ENCODE measurements at regions not wholly inside any gene's neighbourhood (a gene's known extent, or its start where the extent isn't known, plus 50 kb on each side); places are given as distances from the start of the nearest gene placed in this dataset.

GRCh38 chr7:68663392-68663791, 934.9 kb upstream of the AUTS2 start:
- TF ChIP-seq, protein P1, sequence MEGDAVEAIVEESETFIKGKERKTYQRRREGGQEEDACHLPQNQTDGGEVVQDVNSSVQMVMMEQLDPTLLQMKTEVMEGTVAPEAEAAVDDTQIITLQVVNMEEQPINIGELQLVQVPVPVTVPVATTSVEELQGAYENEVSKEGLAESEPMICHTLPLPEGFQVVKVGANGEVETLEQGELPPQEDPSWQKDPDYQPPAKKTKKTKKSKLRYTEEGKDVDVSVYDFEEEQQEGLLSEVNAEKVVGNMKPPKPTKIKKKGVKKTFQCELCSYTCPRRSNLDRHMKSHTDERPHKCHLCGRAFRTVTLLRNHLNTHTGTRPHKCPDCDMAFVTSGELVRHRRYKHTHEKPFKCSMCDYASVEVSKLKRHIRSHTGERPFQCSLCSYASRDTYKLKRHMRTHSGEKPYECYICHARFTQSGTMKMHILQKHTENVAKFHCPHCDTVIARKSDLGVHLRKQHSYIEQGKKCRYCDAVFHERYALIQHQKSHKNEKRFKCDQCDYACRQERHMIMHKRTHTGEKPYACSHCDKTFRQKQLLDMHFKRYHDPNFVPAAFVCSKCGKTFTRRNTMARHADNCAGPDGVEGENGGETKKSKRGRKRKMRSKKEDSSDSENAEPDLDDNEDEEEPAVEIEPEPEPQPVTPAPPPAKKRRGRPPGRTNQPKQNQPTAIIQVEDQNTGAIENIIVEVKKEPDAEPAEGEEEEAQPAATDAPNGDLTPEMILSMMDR (IDR thresholded peaks at IDR 0.05), result no peak
- no peak for TF ChIP-seq POLR2A (IDR thresholded peaks at IDR 0.05)

Data from ovary (tissue), 3 donors.